ENCODE measurements at regions not wholly inside any gene's neighbourhood (a gene's known extent, or its start where the extent isn't known, plus 50 kb on each side); places are given as distances from the start of the nearest gene placed in this dataset.
"Not testable (repeated sequence)": the region's sequence is repeated elsewhere in the genome, so short reads cannot be mapped to it uniquely, and the experiment has no call there.

GRCh38 chr9:2267181-2267745, 252.1 kb downstream of the SMARCA2 start:
- Histone ChIP-seq H3K36me3 (ENCODE audit: insufficient read depth) (no peaks in the 10 kb centered on the region), H3K4me1 (ENCODE audit: insufficient read depth) (no peaks in the 10 kb centered on the region), H3K27ac (ENCODE audit: low read depth) (no peak overlapping the region), H3K4me3 (ENCODE audit: low read depth, low read length) (no peak overlapping the region)
- DNase-seq (ENCODE audit: extremely low spot score): peak; percentile 51
- WGBS: 27% methylated on average over 7 of the region's 7 CpGs

- H3K4me3 ChIP-seq (ENCODE audit: low read depth, low read length): no peak overlapping the region
- 73% methylated on average over 3 of the region's 3 CpGs for WGBS
- no peak overlapping the region for H3K27ac ChIP-seq (ENCODE audit: low read depth)
- H3K36me3 ChIP-seq (ENCODE audit: insufficient read depth): no peaks in the 10 kb centered on the region
- DNase-seq (ENCODE audit: extremely low spot score): no peak
- H3K4me1 ChIP-seq (ENCODE audit: insufficient read depth): no peaks in the 10 kb centered on the region
Measured at GRCh38 chr9:2269778-2270177, 254.6 kb downstream of the SMARCA2 start.

- 91% methylated on average over 5 of the region's 5 CpGs for WGBS
- H3K27ac ChIP-seq (ENCODE audit: low read depth): no peak overlapping the region
- no peak overlapping the region for H3K4me3 ChIP-seq (ENCODE audit: low read depth, low read length)
- H3K4me1 ChIP-seq (ENCODE audit: insufficient read depth): no peaks in the 10 kb centered on the region
- no peak for DNase-seq (ENCODE audit: extremely low spot score)
- no peaks in the 10 kb centered on the region for H3K36me3 ChIP-seq (ENCODE audit: insufficient read depth)
Measured at GRCh38 chr9:2270565-2270964, 255.4 kb downstream of the SMARCA2 start.

GRCh38 chr9:2271426-2271825, 256.3 kb downstream of the SMARCA2 start:
- no peaks in the 10 kb centered on the region for H3K4me1 ChIP-seq (ENCODE audit: insufficient read depth)
- H3K36me3 ChIP-seq (ENCODE audit: insufficient read depth): no peaks in the 10 kb centered on the region
- WGBS: 48% methylated on average over 4 of the region's 4 CpGs
- H3K27ac ChIP-seq (ENCODE audit: low read depth): no peak overlapping the region
- no peak for DNase-seq (ENCODE audit: extremely low spot score)
- no peak overlapping the region for H3K4me3 ChIP-seq (ENCODE audit: low read depth, low read length)

- no peaks in the 10 kb centered on the region for H3K4me1 ChIP-seq (ENCODE audit: insufficient read depth)
- 87% methylated on average over 4 of the region's 4 CpGs for WGBS
- no peaks in the 10 kb centered on the region for H3K36me3 ChIP-seq (ENCODE audit: insufficient read depth)
- DNase-seq (ENCODE audit: extremely low spot score): no peak
- no peak overlapping the region for H3K27ac ChIP-seq (ENCODE audit: low read depth)
- no peak overlapping the region for H3K4me3 ChIP-seq (ENCODE audit: low read depth, low read length)
Measured at GRCh38 chr9:2274762-2275161, 259.6 kb downstream of the SMARCA2 start.

- Histone ChIP-seq H3K4me3 (ENCODE audit: low read depth, low read length) (no peak overlapping the region), H3K36me3 (ENCODE audit: insufficient read depth) (no peaks in the 10 kb centered on the region), H3K4me1 (ENCODE audit: insufficient read depth) (no peaks in the 10 kb centered on the region), H3K27ac (ENCODE audit: low read depth) (no peak overlapping the region)
- DNase-seq (ENCODE audit: extremely low spot score): no peak
- WGBS: 96% methylated on average over 10 of the region's 10 CpGs
Measured at GRCh38 chr9:2276296-2276695, 261.1 kb downstream of the SMARCA2 start.

GRCh38 chr9:2277133-2277532, 262.0 kb downstream of the SMARCA2 start:
- WGBS: 80% methylated on average over 9 of the region's 9 CpGs
- not testable (repeated sequence) for H3K4me3 ChIP-seq (ENCODE audit: low read depth, low read length); H3K4me1 ChIP-seq (ENCODE audit: insufficient read depth); H3K36me3 ChIP-seq (ENCODE audit: insufficient read depth); H3K27ac ChIP-seq (ENCODE audit: low read depth); DNase-seq (ENCODE audit: extremely low spot score)

GRCh38 chr9:2277644-2278043, 262.5 kb downstream of the SMARCA2 start:
- H3K4me1 ChIP-seq (ENCODE audit: insufficient read depth); H3K4me3 ChIP-seq (ENCODE audit: low read depth, low read length); H3K27ac ChIP-seq (ENCODE audit: low read depth); DNase-seq (ENCODE audit: extremely low spot score); H3K36me3 ChIP-seq (ENCODE audit: insufficient read depth): not testable (repeated sequence)
- 96% methylated on average over 12 of the region's 12 CpGs for WGBS

- not testable (repeated sequence) for H3K4me3 ChIP-seq (ENCODE audit: low read depth, low read length); H3K36me3 ChIP-seq (ENCODE audit: insufficient read depth); H3K27ac ChIP-seq (ENCODE audit: low read depth); DNase-seq (ENCODE audit: extremely low spot score); H3K4me1 ChIP-seq (ENCODE audit: insufficient read depth)
- WGBS: 87% methylated on average over 8 of the region's 8 CpGs
Measured at GRCh38 chr9:2279138-2279537, 264.0 kb downstream of the SMARCA2 start.

- Histone ChIP-seq H3K36me3 (ENCODE audit: insufficient read depth) (no peaks in the 10 kb centered on the region), H3K27ac (ENCODE audit: low read depth) (no peak overlapping the region), H3K4me1 (ENCODE audit: insufficient read depth) (no peaks in the 10 kb centered on the region), H3K4me3 (ENCODE audit: low read depth, low read length) (no peak overlapping the region)
- WGBS: 75% methylated on average over 13 of the region's 13 CpGs
- no peak for DNase-seq (ENCODE audit: extremely low spot score)
Measured at GRCh38 chr9:2281031-2281802, 266.1 kb downstream of the SMARCA2 start.

GRCh38 chr9:2281803-2282185, 266.6 kb downstream of the SMARCA2 start:
- no peaks in the 10 kb centered on the region for H3K36me3 ChIP-seq (ENCODE audit: insufficient read depth)
- 78% methylated on average over 2 of the region's 2 CpGs for WGBS

GRCh38 chr9:2284770-2285169, 269.6 kb downstream of the SMARCA2 start:
- no peak overlapping the region for H3K4me3 ChIP-seq (ENCODE audit: low read depth, low read length)
- H3K36me3 ChIP-seq (ENCODE audit: insufficient read depth): no peaks in the 10 kb centered on the region
- WGBS: 87% methylated on average over 1 of the region's 1 CpG
- no peaks in the 10 kb centered on the region for H3K4me1 ChIP-seq (ENCODE audit: insufficient read depth)
- no peak overlapping the region for H3K27ac ChIP-seq (ENCODE audit: low read depth)
- no peak for DNase-seq (ENCODE audit: extremely low spot score)

More at GRCh38 chr9:2281803-2282185, 266.6 kb downstream of the SMARCA2 start:
- H3K4me1 ChIP-seq (ENCODE audit: insufficient read depth): no peaks in the 10 kb centered on the region
- H3K4me3 ChIP-seq (ENCODE audit: low read depth, low read length): no peak overlapping the region
- no peak for DNase-seq (ENCODE audit: extremely low spot score)
- no peak overlapping the region for H3K27ac ChIP-seq (ENCODE audit: low read depth)

- Histone ChIP-seq H3K27ac (ENCODE audit: low read depth) (no peak overlapping the region), H3K4me3 (ENCODE audit: low read depth, low read length) (no peak overlapping the region)
- no peak for DNase-seq (ENCODE audit: extremely low spot score)
Measured at GRCh38 chr9:2285416-2286332, 270.5 kb downstream of the SMARCA2 start.

GRCh38 chr9:2286333-2286705, 271.2 kb downstream of the SMARCA2 start:
- 93% methylated on average over 1 of the region's 1 CpG for WGBS
- no peak overlapping the region for H3K4me3 ChIP-seq (ENCODE audit: low read depth, low read length)
- H3K27ac ChIP-seq (ENCODE audit: low read depth): no peak overlapping the region
- H3K36me3 ChIP-seq (ENCODE audit: insufficient read depth): no peaks in the 10 kb centered on the region
- DNase-seq (ENCODE audit: extremely low spot score): no peak
- H3K4me1 ChIP-seq (ENCODE audit: insufficient read depth): no peaks in the 10 kb centered on the region

More at GRCh38 chr9:2285416-2286332, 270.5 kb downstream of the SMARCA2 start:
- H3K36me3 ChIP-seq (ENCODE audit: insufficient read depth): no peaks in the 10 kb centered on the region
- H3K4me1 ChIP-seq (ENCODE audit: insufficient read depth): no peaks in the 10 kb centered on the region
- 83% methylated on average over 10 of the region's 10 CpGs for WGBS
